Stimulated activated CD4-positive, alpha-beta T cell treated with anti-CD3 and anti-CD28 coated beads, Interleukin-15, amount 100 ng/mL, for 48 hours (primary cell): ENCODE measurements at regions not wholly inside any gene's neighbourhood (a gene's known extent, or its start where the extent isn't known, plus 50 kb on each side); places are given as distances from the start of the nearest gene placed in this dataset.
"Not testable (repeated sequence)": the region's sequence is repeated elsewhere in the genome, so short reads cannot be mapped to it uniquely, and the experiment has no call there.

Experiments
- DNase-seq, 2 donors: peaks; one replicate each; pipeline ENCODE4 v3.0.0-alpha.2; 2020; ENCODE audit warnings: low read depth in 2 of 2

DNA sequence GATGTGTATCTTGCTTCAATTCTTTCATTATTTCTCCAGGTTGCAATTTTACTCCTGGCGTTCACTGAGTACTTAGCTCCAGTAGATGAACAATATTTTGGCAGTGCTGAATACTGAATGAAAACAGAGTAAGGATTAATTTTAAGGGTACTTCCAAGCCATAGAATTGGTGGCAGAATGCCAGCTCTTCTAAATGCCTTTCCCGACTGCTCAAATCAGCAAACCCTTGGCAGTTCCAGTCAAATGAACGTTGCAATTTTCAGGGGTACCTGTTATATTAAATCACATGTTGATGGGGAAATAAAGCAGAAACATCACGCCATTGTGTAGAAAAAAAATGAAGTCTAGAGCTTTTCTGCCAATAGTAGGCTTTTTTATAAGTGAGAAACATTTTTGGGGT is 282.4 kb upstream of the RPS23 start:
- no peak for DNase-seq

DNA sequence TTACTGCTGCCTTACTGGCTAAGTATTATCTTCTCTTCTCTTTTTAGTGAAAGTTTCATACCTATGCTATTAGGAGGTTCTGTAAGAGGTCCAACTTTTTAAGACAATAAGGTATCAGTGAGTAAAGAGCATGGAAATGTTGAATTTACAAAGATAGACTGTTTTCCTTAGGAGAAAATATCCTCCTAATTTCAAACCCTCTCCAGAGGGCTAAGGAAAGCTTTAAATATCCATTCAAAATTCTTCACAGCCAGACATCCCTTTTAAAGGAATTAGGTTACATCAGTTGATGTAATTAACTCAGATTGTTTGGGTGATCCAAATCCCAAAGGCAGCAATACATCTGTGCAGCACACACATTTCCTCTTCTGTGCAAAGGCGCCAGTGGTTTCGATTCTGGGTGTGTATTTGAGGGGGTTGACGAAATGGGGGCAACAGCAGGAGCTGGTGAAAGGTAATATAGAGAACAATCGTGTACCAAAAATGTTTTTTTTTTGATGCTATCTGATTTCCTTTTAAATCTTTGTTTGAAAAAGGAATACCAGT is 273.8 kb upstream of the RPS23 start:
- DNase-seq: no peak

DNA sequence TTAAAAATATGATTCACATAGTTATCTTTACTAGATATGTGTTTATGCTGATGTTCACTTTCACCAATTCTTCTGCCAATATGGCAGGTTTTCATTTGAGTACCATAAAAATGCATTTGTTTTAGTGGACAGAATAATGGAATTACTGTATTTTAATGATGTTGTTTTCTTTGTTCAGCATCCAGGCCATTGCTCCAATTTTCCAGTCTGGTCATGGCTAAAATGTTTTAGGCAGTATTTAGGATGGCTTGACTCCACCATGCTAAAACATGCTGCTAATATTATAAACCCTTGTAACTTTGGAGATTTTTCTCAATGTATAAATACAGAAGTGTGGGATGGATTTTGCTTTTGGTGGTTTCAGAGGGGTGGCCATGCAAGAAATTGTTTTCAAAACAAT is 273.0 kb upstream of the RPS23 start:
- DNase-seq: no peak

DNA sequence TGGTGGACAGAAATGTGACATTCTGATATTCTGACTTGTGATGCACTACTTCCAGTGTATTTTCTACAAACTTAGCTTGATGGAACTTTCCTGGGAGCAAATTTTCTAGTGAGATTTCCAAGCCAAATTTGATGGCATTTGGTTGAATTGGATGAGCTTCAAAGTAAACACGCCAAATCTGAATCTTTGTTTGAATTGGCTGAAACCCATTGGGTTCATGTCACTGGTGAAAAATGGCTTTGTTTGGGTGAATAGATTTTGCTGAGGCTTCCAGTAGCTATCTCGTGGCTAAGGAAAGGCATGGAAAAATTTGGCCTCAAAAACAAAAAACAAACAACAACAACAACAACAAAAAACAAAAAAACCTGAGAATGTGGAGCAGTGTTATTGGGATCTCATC is 271.1 kb upstream of the RPS23 start:
- DNase-seq: no peak

DNA sequence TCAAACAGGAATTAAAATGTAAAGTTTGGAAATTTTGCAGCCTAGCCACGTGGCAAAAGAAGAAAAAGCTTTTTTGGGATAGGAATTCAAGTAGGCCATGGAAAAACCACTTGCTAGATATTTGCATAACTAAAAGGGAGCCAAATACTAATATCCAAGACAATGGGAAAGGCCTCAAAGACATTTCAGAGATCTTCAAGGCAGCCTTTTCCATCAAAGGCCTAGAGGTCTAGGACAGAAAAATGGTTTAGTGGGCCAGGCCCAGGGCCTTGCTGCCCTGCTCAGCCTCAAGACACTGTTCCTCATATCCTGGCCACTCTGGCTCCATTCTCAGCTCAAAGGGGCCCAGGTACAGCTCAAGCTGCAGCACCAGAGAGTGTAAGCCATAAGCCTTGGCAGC is 265.9 kb upstream of the RPS23 start:
- DNase-seq: no peak

DNA sequence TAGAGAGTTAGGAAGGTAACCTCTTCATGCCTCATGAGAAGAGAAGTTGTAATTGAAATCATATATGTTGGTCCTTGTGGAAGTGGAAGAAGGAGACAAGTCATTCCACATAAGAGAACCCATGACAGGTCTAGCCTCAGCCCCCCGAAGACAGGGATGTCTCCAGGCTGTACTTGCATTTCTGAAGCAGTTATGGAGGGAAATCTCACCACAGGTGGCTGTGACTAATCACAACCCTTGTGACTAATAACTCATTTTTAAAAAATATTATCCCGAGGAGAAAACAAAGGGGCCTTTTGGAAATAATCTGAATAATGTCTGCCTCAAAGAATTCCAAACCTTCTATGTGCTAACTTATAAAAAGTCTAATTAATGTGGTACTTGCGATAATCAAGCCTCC is 262.1 kb upstream of the RPS23 start:
- no peak for DNase-seq

DNA sequence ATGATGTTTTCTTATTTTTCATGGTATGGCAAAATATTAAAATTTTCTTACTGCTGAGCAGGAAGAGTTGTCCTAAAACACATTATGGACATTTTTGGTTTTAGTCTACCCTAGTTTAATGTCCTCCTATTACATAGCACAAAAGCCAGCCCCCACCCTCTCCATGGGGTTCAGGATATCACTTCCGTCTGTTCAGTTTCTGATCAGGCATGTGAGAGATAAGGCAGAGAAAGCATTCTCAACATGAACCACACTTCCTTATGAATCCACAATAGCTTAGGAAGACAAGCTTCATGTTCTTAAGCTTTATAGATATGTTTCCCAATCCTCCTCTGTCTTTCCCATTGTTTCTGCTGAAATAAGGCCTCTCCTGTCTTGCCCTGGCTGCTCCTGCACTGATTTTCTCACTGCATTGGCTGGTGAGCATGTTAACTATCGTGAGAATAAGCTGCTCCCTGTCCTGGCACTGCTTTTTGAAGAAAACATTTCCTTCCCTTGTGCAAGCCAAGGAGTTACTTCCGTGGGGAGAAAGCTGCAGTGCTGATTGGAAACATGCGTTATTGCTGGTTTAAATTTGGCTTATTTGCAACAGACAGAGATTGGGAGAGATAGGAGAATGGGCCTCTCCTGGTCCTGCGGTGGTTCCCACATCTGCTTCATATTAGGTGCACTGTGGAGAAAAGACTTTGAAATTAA is 260.3 kb upstream of the RPS23 start:
- no peak for DNase-seq

DNA sequence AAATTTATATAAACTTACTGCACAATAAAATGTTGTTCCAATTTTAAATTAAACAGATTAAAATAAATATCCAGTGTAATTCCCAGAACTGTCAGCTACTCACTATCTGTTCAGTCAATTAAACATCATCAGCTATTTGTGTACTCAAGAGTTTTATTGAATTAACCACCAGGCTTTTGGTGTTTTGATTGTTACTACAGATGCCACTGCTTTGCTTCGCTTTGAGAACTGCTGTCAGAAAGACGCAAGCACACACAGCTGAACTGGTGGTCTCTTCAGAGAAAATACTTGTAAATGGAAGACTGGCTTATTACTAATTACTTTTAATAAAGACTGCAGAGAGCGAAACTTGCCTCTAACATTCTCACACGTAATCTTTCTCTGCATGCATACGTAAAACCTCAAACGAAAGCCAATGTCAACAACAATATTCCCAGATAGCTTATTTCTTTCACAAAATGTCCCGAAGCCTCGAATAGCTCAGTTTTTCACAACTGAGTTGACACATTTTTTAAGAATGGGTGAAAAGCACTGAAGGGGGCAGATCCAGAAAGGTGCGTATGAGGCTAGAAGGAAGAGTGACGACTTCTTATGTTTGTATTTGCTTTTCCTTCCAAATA is 259.6 kb upstream of the RPS23 start:
- DNase-seq: no peak

DNA sequence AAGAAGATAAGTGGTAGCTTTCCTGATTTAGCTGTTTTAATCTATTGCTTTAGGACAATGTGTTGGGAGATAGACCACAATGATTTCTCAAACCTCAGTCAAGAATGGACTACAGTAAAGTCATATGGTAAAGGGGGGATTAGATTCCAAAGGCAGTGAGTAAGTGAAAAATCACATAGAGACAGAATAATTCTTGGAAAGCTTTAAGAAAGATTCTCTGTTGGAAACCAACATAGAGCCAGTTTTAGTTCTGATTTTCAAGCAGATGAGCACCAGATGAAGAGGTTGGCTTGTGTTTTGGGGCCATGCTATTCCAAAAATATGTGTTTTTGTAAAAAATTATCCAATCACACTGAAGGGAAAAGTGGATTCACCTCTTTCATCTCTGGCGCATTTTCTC is 256.8 kb upstream of the RPS23 start:
- no peak for DNase-seq

DNA sequence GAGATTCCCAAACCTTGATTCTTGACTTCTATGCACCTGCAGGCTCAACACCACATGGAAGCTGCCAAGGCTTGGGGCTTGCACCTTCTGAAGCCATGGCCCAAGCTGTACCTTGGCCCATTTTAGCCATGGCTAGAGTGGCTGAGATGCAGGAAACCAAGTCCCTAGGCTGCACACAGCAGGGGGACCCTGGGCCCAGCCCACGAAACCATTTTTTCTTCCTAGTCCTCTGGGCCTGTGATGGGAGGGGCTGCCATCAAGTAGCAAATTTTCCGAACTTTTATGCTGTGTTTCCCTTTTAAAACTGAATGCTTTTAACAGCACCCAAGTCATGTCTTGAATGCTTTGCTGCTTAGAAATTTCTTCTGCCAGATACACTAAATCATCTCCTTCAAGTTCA is 253.9 kb upstream of the RPS23 start:
- not testable (repeated sequence) for DNase-seq

DNA sequence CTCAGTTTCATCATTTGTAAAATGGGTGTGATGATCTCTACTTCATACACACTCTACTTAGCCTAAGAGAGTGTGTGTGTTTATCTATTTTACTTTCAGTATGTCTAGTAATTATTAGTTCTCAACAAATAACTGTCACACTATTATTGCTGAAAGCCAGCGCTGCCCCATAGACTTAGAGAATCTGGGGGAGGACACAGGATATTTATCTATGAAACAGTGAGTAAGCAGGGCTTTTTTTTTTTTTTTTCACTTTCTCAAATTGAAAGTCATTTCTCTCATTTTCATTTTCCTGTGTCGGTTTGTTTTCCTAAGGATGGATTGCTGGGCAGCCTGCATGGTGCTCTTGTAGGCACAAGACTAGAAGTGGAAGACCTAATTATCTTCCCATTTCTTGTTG is 248.4 kb upstream of the RPS23 start:
- DNase-seq: no peak

DNA sequence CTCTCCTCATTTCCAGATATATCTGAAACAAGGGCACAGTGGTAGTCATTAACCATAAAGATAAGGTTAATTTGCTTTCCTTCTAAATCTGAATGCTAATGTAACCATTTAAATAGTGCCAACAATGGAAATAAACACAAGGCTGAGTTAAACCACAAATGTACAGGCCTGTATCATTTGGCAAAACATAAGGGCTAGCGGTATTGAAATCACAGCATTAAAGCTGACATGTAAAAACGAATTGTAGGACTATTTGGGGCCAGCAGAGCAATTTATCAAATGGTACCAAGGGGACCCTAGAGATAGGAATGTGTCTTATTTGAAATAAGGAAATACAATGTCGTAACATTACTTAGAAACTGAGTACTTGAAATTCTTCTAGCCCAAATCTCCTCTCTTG is 247.5 kb upstream of the RPS23 start:
- no peak for DNase-seq

DNA sequence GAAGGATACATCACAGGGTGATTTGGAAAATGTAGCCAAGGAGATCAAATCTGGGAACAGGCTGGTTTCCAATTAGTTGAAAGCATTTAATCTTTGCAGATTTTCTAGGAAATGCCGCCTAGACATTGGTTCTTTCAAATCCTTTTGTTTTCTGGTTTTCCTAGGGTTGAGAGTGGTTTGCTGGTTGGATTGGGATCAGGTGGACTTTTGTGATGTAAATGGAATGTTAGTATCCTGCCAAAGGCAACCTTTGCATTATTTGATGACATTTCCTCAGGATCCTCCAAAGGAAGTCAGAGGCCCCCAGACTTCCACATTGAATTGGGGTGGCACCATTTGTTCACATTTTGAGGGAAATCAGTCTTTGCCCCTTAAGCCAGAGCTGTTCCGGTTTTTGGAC is 245.5 kb upstream of the RPS23 start:
- DNase-seq: no peak

DNA sequence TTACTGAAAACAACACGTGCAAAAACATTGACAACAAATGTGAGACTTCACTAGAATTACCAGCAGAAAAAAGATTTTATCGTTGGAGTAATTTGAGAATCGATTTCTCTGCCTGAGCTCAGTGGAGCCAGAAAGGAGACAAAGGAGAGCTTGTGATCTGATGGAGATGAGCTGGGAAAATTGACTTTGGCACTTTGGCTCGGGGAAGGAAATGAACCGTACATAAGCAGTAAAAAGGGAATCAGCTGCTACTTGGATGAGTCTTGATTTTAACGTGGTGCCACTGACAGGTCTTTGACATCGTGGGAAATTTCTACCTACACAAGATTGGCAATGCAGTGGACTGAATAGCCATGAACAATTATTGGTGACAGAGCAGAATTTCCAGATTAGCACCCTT is 244.7 kb upstream of the RPS23 start:
- no peak for DNase-seq

DNA sequence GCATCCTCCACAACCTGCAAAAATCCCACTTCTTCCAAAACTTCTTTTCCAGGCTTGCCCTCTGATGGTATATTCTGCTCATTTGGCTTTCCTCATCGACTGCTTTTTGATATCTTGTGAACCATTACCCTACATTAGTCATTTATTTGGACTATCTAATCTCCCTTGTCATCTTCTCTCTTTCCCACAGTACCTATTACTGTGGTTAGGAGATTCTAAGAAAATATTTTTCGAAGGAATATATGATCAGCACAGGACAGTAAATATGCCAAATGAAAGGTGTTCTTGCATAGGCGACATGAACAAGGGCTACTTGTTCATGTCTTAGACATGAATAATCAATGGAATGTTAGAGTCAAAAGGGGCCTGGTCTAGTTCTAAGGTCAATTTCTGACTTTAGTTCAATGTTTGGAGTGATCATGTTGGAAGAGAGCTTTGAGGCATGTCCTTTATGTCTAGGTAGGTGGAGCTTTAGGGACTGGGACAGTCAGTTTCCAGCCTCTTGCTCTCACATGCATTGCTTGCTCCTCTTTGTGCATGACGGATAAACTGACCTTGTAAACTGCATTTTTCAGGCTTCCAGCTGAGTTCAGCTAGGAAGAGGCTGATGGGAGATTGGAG is 243.4 kb upstream of the RPS23 start:
- no peak for DNase-seq

DNA sequence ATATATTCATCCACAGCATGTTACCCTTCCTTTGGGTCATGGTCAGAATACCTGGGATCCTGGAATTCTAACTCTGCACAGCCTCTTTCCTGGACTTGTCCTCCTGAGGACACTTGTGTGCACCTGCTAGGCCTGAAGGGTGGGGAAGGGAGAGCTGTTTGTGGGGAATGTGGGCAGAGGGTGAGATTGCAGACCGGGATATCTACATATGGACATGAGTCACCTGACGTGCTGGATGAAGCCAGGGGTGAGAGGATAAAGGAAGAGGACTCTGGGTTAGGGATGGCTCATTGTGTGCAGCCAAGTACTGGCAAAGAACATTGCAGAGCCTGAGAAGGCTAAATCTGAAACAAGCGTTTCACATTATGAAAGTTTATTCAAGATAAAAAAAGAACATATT is 241.4 kb upstream of the RPS23 start:
- DNase-seq: no peak

DNA sequence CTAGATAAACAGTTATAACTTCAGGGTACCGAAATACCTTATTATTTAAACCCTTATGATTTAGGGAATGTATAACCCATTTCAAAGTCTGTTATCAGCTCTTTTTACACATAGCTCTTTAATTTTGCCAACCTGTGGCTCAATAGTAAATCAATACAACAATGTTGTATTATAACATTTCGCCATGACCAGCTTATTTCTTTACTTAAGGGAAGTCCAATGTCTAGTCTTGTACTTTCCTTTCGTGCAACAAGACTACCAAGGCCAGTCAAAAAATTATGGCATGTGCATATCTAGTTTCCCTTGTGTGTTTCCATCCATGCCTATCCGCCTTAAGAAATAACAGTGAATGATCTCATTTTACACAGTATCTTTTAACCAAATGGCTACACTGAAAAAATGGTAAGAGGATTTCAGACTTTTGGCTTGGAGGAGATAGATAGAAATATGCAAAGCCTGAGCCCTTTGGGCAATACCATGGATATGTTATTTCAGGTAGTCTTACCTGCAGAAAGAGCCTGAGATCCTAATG is 239.5 kb upstream of the RPS23 start:
- DNase-seq: no peak

DNA sequence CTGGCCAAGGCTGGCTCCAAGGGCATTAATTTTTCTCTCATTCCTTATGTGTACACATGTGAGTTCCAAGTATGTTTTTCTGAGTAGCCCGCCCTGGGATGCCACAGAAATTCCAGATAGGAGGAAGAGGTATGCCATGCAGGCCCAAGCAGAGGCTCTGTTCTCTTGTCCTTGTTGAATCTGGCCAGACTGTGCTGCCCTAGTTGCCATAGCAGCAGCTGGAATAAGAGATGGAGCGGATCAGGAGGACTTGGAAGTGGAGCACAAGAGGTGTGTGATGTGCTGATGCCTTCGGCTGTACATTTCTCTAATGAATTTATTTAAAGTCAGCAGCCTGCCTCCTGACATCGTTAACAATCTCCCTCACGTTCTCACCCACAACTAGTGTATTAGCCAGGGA is 235.6 kb upstream of the RPS23 start:
- DNase-seq: no peak

DNA sequence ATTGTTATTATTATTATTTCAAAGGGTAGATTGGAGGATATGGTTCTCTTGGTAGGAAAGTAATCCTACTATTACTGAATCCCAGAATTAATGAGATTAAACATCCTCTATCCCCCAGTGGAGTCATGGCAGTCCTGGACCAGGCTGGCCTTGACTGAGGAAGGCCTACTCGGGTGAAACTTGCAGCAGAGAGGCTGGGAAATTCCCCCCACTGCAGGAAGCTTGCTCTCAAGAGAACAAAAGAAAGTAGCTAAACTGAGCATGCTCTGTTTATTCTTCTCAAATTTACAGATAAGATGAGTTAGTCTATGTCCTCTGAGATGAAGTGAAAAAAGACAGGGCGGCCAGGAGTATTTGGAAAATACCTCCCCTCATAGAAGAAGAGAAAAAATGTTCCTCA is 233.9 kb upstream of the RPS23 start:
- DNase-seq: no peak

DNA sequence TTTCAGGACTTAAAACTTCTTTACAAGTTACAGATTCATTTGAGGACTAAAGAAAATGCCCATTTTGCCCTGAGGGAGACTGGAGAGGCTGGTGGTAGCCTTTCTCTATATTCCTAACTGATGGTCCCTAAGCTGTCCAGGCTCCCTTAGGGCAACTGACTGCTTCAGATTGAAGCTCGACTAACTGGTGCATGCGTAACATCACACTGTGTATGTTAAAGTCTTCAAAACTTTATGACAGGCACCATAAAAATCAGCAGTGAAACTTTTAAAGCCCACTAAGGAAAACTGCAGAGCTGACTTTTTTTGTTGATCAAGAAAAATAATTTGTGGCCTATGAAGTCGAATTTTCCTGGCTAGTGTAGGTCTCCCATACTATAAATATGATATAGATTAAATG is 233.0 kb upstream of the RPS23 start:
- DNase-seq: no peak

DNA sequence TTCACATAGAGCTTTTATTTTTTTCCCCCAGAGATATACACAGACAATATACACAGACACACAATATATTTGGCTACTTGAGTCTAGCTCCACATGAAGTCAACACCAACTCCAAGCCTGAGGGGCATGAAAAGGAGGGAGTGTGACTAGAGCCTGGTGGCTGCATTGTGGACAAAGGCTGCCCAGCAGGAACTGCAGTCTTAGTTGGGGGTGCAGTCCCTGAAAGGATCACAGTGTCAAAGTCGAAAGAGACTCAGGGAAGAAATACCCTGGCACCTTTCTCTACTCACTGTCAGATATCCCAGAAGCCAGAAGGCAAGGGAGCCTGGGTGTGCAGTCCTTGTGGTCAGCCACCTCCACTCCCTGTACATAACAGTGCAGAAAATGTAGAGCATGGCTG is 231.6 kb upstream of the RPS23 start:
- DNase-seq: no peak

DNA sequence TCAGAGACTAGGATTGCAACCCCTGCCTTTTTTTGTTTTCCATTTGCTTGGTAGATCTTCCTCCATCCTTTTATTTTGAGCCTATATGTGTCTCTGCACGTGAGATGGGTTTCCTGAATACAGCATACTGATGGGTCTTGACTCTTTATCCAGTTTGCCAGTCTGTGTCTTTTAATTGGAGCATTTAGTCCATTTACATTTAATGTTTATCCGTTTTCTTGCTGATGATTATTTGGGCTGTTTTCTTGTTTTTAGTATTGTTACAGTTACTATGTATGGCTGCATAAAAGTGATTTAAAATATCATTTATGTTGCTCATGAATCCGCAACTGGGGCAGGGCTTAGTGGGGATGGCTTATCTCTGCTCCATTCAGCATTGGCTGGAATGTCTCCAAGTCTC is 228.2 kb upstream of the RPS23 start:
- not testable (repeated sequence) for DNase-seq

DNA sequence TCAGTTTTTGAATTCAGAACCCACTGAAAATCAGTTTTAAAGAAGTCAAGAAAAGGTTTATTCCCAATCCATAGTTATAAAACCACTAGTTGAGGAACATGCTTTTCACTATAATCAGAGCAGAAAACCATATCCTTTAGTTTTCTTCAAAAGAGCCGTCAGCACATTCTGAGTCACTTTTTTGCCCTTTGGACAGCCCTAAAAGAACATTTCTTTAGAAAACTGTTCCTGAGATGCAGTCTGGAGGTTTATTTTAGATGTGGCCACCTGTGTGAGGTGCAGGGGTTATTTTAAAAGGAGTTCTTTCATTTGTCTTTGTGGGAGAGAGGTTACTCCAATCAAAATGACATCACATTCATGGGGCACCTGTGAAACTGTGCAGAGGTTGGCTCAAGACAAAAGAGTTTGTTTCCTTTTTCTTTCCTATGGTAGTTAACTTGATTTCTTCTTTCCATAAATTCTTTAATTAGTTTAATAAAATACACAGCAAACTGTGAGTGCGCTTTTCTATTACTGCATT is 221.6 kb upstream of the RPS23 start:
- DNase-seq: no peak
